A673 (cell line): ENCODE measurements at regions not wholly inside any gene's neighbourhood (a gene's known extent, or its start where the extent isn't known, plus 50 kb on each side); places are given as distances from the start of the nearest gene placed in this dataset.

Source experiments
- EZH2 ChIP-seq: fragments of 200-600 bp; sonication (generic); IDR thresholded peaks from 2 replicates; pipeline ENCODE4 v1.6.1; 2017; ENCODE audit warnings: borderline replicate concordance, low read depth, mild to moderate bottlenecking, mixed read lengths, antibody characterized with exemption, low read length; ENCODE audit not compliant: poor library complexity, severe bottlenecking
- TF ChIP-seq, protein P1 (sequence below): fragments of 300-800, 200-600 bp; sonication (generic); conservative IDR thresholded peaks from 2 replicates; pipeline ENCODE4 v1.5.1; 2017; ENCODE audit warnings: low read depth, mild to moderate bottlenecking, antibody characterized with exemption, low read length, moderate library complexity, mixed read lengths

- no peak for TF ChIP-seq EZH2
- TF ChIP-seq, protein P1, sequence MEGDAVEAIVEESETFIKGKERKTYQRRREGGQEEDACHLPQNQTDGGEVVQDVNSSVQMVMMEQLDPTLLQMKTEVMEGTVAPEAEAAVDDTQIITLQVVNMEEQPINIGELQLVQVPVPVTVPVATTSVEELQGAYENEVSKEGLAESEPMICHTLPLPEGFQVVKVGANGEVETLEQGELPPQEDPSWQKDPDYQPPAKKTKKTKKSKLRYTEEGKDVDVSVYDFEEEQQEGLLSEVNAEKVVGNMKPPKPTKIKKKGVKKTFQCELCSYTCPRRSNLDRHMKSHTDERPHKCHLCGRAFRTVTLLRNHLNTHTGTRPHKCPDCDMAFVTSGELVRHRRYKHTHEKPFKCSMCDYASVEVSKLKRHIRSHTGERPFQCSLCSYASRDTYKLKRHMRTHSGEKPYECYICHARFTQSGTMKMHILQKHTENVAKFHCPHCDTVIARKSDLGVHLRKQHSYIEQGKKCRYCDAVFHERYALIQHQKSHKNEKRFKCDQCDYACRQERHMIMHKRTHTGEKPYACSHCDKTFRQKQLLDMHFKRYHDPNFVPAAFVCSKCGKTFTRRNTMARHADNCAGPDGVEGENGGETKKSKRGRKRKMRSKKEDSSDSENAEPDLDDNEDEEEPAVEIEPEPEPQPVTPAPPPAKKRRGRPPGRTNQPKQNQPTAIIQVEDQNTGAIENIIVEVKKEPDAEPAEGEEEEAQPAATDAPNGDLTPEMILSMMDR = no peak
Observed at GRCh38 chr5:8393240-8393639, 524.3 kb downstream of the MTRR start.
